Effector memory CD8-positive, alpha-beta T cell (primary cell): ENCODE measurements at regions not wholly inside any gene's neighbourhood (a gene's known extent, or its start where the extent isn't known, plus 50 kb on each side); places are given as distances from the start of the nearest gene placed in this dataset.
"Not testable (repeated sequence)": the region's sequence is repeated elsewhere in the genome, so short reads cannot be mapped to it uniquely, and the experiment has no call there.

Experiments used
- ATAC-seq: fragments of 150-1000 bp; cut with Tn5 transposase; replicated peaks from 2 replicates; pipeline ENCODE4 v1.10.0; 2021; ENCODE audit warnings: mild to moderate bottlenecking, moderate library complexity
- DNase-seq, 3 experiments: peaks; one replicate each; pipeline ENCODE4 v3.0.0; 2021
- H3K27ac Mint-ChIP-seq, 2 donors: one replicate each; pipeline ENCODE4 v1.8.0; 2022; ENCODE audit warnings: mild to moderate bottlenecking in 2 of 2, mixed read lengths in 2 of 2, moderate library complexity in 2 of 2
- H3K27me3 Mint-ChIP-seq, 2 donors: one replicate each; pipeline ENCODE4 v1.8.0; 2022; ENCODE audit warnings: mixed read lengths in 2 of 2
- H3K36me3 Mint-ChIP-seq: one replicate; pipeline ENCODE4 v1.8.0; 2022; ENCODE audit warnings: mild to moderate bottlenecking, moderate library complexity, mixed read lengths; ENCODE audit not compliant: insufficient read depth
- H3K4me1 Mint-ChIP-seq, 2 donors: one replicate each; pipeline ENCODE4 v1.8.0; 2022; ENCODE audit warnings: low read depth in 2 of 2, mixed read lengths in 2 of 2
- H3K4me3 Mint-ChIP-seq, 2 donors: one replicate each; pipeline ENCODE4 v1.8.0; 2022; ENCODE audit warnings: mild to moderate bottlenecking in 2 of 2, mixed read lengths in 2 of 2, moderate library complexity in 2 of 2
- H3K9me3 Mint-ChIP-seq, 2 donors: one replicate each; pipeline ENCODE4 v1.8.0; 2022; ENCODE audit warnings: mixed read lengths in 2 of 2

- no peaks in the 10 kb centered on the region for H3K36me3 Mint-ChIP-seq
- no peaks in the 10 kb centered on the region for H3K4me1 Mint-ChIP-seq
- H3K9me3 Mint-ChIP-seq: peaks cover 5 to 6% of the 10 kb centered on the region in 2 donors
- ATAC-seq: no peak
- H3K27ac Mint-ChIP-seq: no peak overlapping the region
- no peaks in the 10 kb centered on the region for H3K27me3 Mint-ChIP-seq
- no peak for DNase-seq
- H3K4me3 Mint-ChIP-seq: no peak overlapping the region
These were observed 610.5 kb upstream of the ZNF385D start for GRCh38 chr3:22361521-22361920.

GRCh38 chr3:22364851-22365250 lies 613.8 kb upstream of the ZNF385D start:
- H3K36me3 Mint-ChIP-seq: no peaks in the 10 kb centered on the region
- peaks cover 6 to 7% of the 10 kb centered on the region in 2 donors for H3K9me3 Mint-ChIP-seq
- H3K4me1 Mint-ChIP-seq: no peaks in the 10 kb centered on the region
- DNase-seq: no peak
- ATAC-seq: no peak
- no peak overlapping the region for H3K4me3 Mint-ChIP-seq
- H3K27ac Mint-ChIP-seq: no peak overlapping the region
- H3K27me3 Mint-ChIP-seq: no peaks in the 10 kb centered on the region

DNA sequence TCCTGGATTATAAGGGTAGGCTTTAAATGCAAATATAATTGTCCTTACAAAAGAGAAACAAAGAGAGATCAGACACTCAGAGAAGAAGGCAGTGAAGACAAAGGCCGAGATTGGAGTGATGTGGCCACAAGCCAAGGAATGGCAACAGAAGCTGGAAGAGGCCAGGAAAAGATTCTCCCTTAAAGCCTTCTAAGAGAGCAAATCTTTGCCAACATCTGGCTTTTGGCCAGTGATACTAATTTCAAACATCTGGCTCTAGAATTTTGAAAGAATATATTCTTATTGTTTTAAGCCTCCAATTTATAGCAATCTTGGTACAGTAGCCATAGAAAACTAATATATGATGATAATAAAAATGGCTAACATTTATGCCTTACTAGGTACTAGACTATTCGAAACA lies 615.8 kb upstream of the ZNF385D start:
- H3K9me3 Mint-ChIP-seq: peaks cover 6 to 7% of the 10 kb centered on the region in 2 donors
- H3K4me1 Mint-ChIP-seq: no peaks in the 10 kb centered on the region
- no peak overlapping the region for H3K27ac Mint-ChIP-seq
- no peaks in the 10 kb centered on the region for H3K36me3 Mint-ChIP-seq
- no peaks in the 10 kb centered on the region for H3K27me3 Mint-ChIP-seq
- DNase-seq (no peak), ATAC-seq (no peak)
- no peak overlapping the region for H3K4me3 Mint-ChIP-seq

GRCh38 chr3:22371036-22371435 lies 620.0 kb upstream of the ZNF385D start:
- Mint-ChIP-seq H3K27me3 (no peaks in the 10 kb centered on the region), H3K36me3 (no peaks in the 10 kb centered on the region), H3K4me1 (no peaks in the 10 kb centered on the region), H3K4me3 (no peak overlapping the region), H3K9me3 (peaks cover 12 to 18% of the 10 kb centered on the region in 2 donors), H3K27ac (no peak overlapping the region)
- ATAC-seq: no peak
- no peak for DNase-seq

GRCh38 chr3:22371607-22372291 lies 620.7 kb upstream of the ZNF385D start:
- no peaks in the 10 kb centered on the region for H3K4me1 Mint-ChIP-seq
- no peak overlapping the region for H3K4me3 Mint-ChIP-seq
- no peak overlapping the region for H3K27ac Mint-ChIP-seq
- no peaks in the 10 kb centered on the region for H3K36me3 Mint-ChIP-seq
- no peaks in the 10 kb centered on the region for H3K27me3 Mint-ChIP-seq
- peaks cover 13 to 18% of the 10 kb centered on the region in 2 donors for H3K9me3 Mint-ChIP-seq
- DNase-seq: no peak
- ATAC-seq: no peak

DNA sequence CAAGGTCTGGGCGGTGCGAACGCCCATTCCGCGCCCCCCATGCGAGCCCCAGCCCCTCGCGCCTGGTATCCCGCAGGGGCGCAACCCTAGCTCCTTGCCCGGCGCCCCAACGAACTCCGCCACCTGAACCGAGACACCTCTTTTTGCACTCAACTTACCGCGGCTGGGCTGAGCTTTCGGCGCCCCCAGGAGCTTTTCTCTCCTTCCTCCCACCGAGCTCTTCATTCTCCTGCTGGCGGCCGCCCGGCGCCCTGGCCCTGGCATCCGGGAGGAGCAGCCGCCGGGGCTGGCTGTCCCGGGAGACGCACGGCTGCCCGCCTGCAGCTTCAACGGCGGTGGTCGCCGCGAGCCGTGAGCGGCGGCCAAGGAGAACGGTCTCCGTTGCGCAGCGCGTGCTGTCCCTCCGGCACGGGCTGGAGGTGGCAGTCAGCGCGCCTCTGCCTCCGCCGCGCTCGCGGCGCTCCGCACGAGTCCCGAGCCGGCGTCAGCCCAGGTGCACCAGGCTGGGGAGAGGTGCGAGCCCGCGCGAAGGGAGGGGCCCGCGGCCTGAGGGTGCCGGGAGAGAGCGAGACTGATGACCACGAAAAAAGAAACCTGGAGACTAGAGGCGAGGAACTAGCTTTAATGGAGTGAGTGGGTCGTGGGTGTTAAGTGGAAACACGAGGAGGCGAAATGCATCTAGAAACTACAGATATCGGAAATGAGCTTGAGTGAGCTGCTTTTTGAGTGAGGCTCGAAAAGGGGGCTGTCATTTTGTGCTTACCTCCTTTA lies 621.5 kb upstream of the ZNF385D start:
- H3K27ac Mint-ChIP-seq: no peak overlapping the region
- no peak for DNase-seq
- H3K4me3 Mint-ChIP-seq: no peak overlapping the region
- H3K36me3 Mint-ChIP-seq: no peaks in the 10 kb centered on the region
- no peaks in the 10 kb centered on the region for H3K27me3 Mint-ChIP-seq
- no peaks in the 10 kb centered on the region for H3K4me1 Mint-ChIP-seq
- peaks cover 13 to 18% of the 10 kb centered on the region in 2 donors for H3K9me3 Mint-ChIP-seq
- no peak for ATAC-seq

- Mint-ChIP-seq H3K4me3 (no peak overlapping the region), H3K27ac (no peak overlapping the region), H3K9me3 (peaks cover 13 to 18% of the 10 kb centered on the region in 2 donors), H3K4me1 (no peaks in the 10 kb centered on the region), H3K27me3 (no peaks in the 10 kb centered on the region), H3K36me3 (no peaks in the 10 kb centered on the region)
- no peak for DNase-seq
- ATAC-seq: no peak
These were observed 622.2 kb upstream of the ZNF385D start for GRCh38 chr3:22373182-22373581.

DNA sequence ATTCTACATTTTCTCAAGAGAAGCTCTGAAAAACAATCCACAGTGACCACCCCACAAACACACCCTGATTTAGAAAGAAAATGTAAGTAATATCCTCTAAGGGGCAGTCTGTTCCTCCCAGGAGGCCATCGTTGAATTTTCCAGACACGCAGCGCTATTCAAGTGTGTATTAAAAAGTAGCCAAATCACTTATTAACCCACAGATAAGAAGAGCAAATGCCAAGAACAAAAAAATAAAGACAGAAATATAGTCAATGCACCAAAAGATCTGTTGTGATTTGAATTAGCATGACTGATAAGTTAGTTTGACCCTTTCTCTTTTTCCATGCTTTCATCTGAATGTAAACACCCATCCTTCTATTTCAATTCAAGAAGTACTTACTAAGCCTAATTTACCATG lies 622.8 kb upstream of the ZNF385D start:
- no peak for ATAC-seq
- Mint-ChIP-seq H3K36me3 (no peaks in the 10 kb centered on the region), H3K4me3 (no peak overlapping the region), H3K27me3 (no peaks in the 10 kb centered on the region), H3K27ac (no peak overlapping the region), H3K4me1 (no peaks in the 10 kb centered on the region), H3K9me3 (peaks cover 12 to 18% of the 10 kb centered on the region in 2 donors)
- DNase-seq: no peak

- H3K4me1 Mint-ChIP-seq: no peaks in the 10 kb centered on the region
- ATAC-seq (no peak), DNase-seq (no peak)
- H3K27me3 Mint-ChIP-seq: no peaks in the 10 kb centered on the region
- no peak overlapping the region for H3K27ac Mint-ChIP-seq
- no peak overlapping the region for H3K4me3 Mint-ChIP-seq
- no peaks in the 10 kb centered on the region for H3K36me3 Mint-ChIP-seq
- H3K9me3 Mint-ChIP-seq: peaks cover 15 to 26% of the 10 kb centered on the region in 2 donors
These were observed 626.4 kb upstream of the ZNF385D start for GRCh38 chr3:22377421-22377820.

GRCh38 chr3:22378869-22379268 lies 627.9 kb upstream of the ZNF385D start:
- DNase-seq: no peak
- Mint-ChIP-seq H3K4me1 (no peaks in the 10 kb centered on the region), H3K4me3 (no peak overlapping the region), H3K9me3 (peaks cover 11 to 21% of the 10 kb centered on the region in 2 donors), H3K27me3 (no peaks in the 10 kb centered on the region), H3K36me3 (no peaks in the 10 kb centered on the region), H3K27ac (no peak overlapping the region)
- no peak for ATAC-seq

GRCh38 chr3:22380253-22380652 lies 629.2 kb upstream of the ZNF385D start:
- Mint-ChIP-seq H3K4me1 (no peaks in the 10 kb centered on the region), H3K4me3 (no peak overlapping the region), H3K9me3 (peaks cover 6 to 17% of the 10 kb centered on the region in 2 donors), H3K36me3 (no peaks in the 10 kb centered on the region), H3K27ac (no peak overlapping the region), H3K27me3 (no peaks in the 10 kb centered on the region)
- no peak for DNase-seq
- ATAC-seq: no peak

- not testable (repeated sequence) for H3K4me1 Mint-ChIP-seq, H3K27ac Mint-ChIP-seq, ATAC-seq, H3K27me3 Mint-ChIP-seq, H3K36me3 Mint-ChIP-seq
- peak; percentile 3 to 21 (median 12) for DNase-seq
- Mint-ChIP-seq H3K4me3 (peak overlapping the region in 1 of 2 donors; percentile 5), H3K9me3 (peaks cover 6 to 17% of the 10 kb centered on the region in 2 donors)
These were observed 630.6 kb upstream of the ZNF385D start for GRCh38 chr3:22381564-22381963.

GRCh38 chr3:22383285-22383684 lies 632.3 kb upstream of the ZNF385D start:
- ATAC-seq: no peak
- no peak for DNase-seq
- H3K4me1 Mint-ChIP-seq: no peaks in the 10 kb centered on the region
- no peak overlapping the region for H3K4me3 Mint-ChIP-seq
- H3K27me3 Mint-ChIP-seq: no peaks in the 10 kb centered on the region
- H3K27ac Mint-ChIP-seq: no peak overlapping the region
- peaks cover 5 to 17% of the 10 kb centered on the region in 2 donors for H3K9me3 Mint-ChIP-seq
- no peaks in the 10 kb centered on the region for H3K36me3 Mint-ChIP-seq

- Mint-ChIP-seq H3K9me3 (peaks cover 5 to 17% of the 10 kb centered on the region in 2 donors), H3K27ac (no peak overlapping the region), H3K27me3 (no peaks in the 10 kb centered on the region), H3K36me3 (no peaks in the 10 kb centered on the region), H3K4me3 (no peak overlapping the region), H3K4me1 (no peaks in the 10 kb centered on the region)
- ATAC-seq: no peak
- DNase-seq: no peak
These were observed 635.1 kb upstream of the ZNF385D start for GRCh38 chr3:22386107-22386506.
